H1 (cell line): ENCODE measurements at regions not wholly inside any gene's neighbourhood (a gene's known extent, or its start where the extent isn't known, plus 50 kb on each side); places are given as distances from the start of the nearest gene placed in this dataset.

Source experiments
- CTCF ChIA-PET: fragments of 300-600 bp; sonication (Branson Sonifier 250); formaldehyde crosslinking; loops from one replicate; lab custom pipeline; 2021; ENCODE audit not compliant: partially characterized antibody; lab: Charles Lee
- POLR2A ChIA-PET: fragments of 300-600 bp; sonication (Branson Sonifier 250); formaldehyde crosslinking; loops from one replicate; lab custom pipeline; 2021; ENCODE audit warnings: inconsistent platforms; ENCODE audit not compliant: partially characterized antibody; lab: Charles Lee
- DNase-seq, 2 experiments: peaks; one replicate each; pipeline versions ENCODE4 v3.0.0 to v3.0.0-alpha.2; 2010 to 2022; ENCODE audit warnings: low spot score in 2 of 2, low read depth in 1 of 2, mixed read lengths in 1 of 2
- FAIRE-seq: peaks from 2 replicates; lab custom pipeline; 2011; peaks lifted over from hg19 to GRCh38; lab: Jason Lieb, UNC
- H2AFZ ChIP-seq: 2 replicates; pipeline ENCODE4 v1.8.1; 2012; ENCODE audit warnings: low read length, inconsistent platforms
- H2AK5ac ChIP-seq: 2 replicates; pipeline ENCODE4 v1.6.1; 2013; ENCODE audit warnings: low read depth, low read length
- H2BK120ac ChIP-seq: replicated peaks from 2 replicates; pipeline ENCODE3; 2013; ENCODE audit warnings: low read depth, low read length, inconsistent platforms
- H2BK12ac ChIP-seq: 2 replicates; pipeline ENCODE4 v1.6.1; 2013; ENCODE audit warnings: low read depth, low read length
- H2BK15ac ChIP-seq: 2 replicates; pipeline ENCODE4 v1.6.1; 2013; ENCODE audit warnings: low read length
- H2BK20ac ChIP-seq: 2 replicates; pipeline ENCODE4 v1.6.1; 2013; ENCODE audit warnings: low read length
- H2BK5ac ChIP-seq: 2 replicates; pipeline ENCODE4 v1.6.1; 2013; ENCODE audit warnings: low read depth, low read length
- H3K14ac ChIP-seq: 2 replicates; pipeline ENCODE4 v1.6.1; 2013; ENCODE audit warnings: inconsistent platforms; ENCODE audit not compliant: insufficient read length
- H3K18ac ChIP-seq: 2 replicates; pipeline ENCODE4 v1.6.1; 2013; ENCODE audit warnings: low read length; ENCODE audit errors: extremely low read depth
- H3K23ac ChIP-seq: 2 replicates; pipeline ENCODE4 v1.6.1; 2013; ENCODE audit warnings: inconsistent platforms; ENCODE audit not compliant: insufficient read length
- H3K23me2 ChIP-seq: 2 replicates; pipeline ENCODE4 v1.6.1; 2013; ENCODE audit warnings: low read depth, low read length
- H3K27ac ChIP-seq: 2 replicates; pipeline ENCODE4 v1.6.1; 2011; ENCODE audit warnings: low read depth, low read length, inconsistent platforms
- H3K27me3 ChIP-seq, 4 experiments: replicated peaks in 1 of 4; 1 replicate in 1 of 4; 2 replicates in 3 of 4; pipeline versions ENCODE4 v1.6.1 to v1.8.1; 2011 to 2013; ENCODE audit warnings: low read length in 3 of 4, mild to moderate bottlenecking in 3 of 4, inconsistent platforms in 2 of 4, mixed read lengths in 2 of 4, moderate library complexity in 1 of 4; ENCODE audit not compliant: control insufficient read depth in 3 of 4, insufficient read depth in 3 of 4; ENCODE audit errors: extremely low read depth in 1 of 4
- H3K36me3 ChIP-seq, 4 experiments: 2 replicates each; pipeline versions ENCODE4 v1.6.1 to v1.8.1; 2011 to 2013; ENCODE audit warnings: mild to moderate bottlenecking in 4 of 4, low read length in 3 of 4, moderate library complexity in 2 of 4, control low read depth in 1 of 4, inconsistent platforms in 1 of 4; ENCODE audit not compliant: insufficient read depth in 4 of 4, control insufficient read depth in 2 of 4
- H3K4ac ChIP-seq: replicated peaks from 2 replicates; pipeline ENCODE3; 2013; ENCODE audit warnings: low read length, low read depth, mixed read lengths, inconsistent platforms; ENCODE audit not compliant: insufficient read length
- H3K4me1 ChIP-seq, 4 experiments: replicated peaks in 1 of 4; 1 replicate in 1 of 4; 2 replicates in 3 of 4; pipeline versions ENCODE4 v1.6.1 to v1.8.1; 2011 to 2013; ENCODE audit warnings: low read length in 3 of 4, inconsistent platforms in 2 of 4, mixed read lengths in 1 of 4; ENCODE audit not compliant: insufficient read depth in 4 of 4, control insufficient read depth in 3 of 4
- H3K4me2 ChIP-seq, 2 experiments: 2 replicates each; pipeline versions ENCODE4 v1.6.1 to v1.8.1; 2011 to 2013; ENCODE audit warnings: low read depth in 2 of 2, low read length in 2 of 2, control low read depth in 1 of 2, inconsistent platforms in 1 of 2, mild to moderate bottlenecking in 1 of 2; ENCODE audit not compliant: insufficient read depth in 1 of 2
- H3K4me3 ChIP-seq, 4 experiments: fragments of 200-600, 300-600 bp in 1 of 4; sonication (generic), shearing (Covaris generic), sonication (Bioruptor Twin) in 1 of 4; 2 replicates each; pipeline versions ENCODE4 v1.5.1 to v1.8.1; 2011 to 2016; ENCODE audit warnings: low read length in 4 of 4, low read depth in 3 of 4, control low read depth in 2 of 4, inconsistent platforms in 2 of 4, mild to moderate bottlenecking in 2 of 4, mixed read lengths in 1 of 4, moderate library complexity in 1 of 4; ENCODE audit not compliant: insufficient read depth in 2 of 4; ENCODE audit errors: extremely low read depth in 1 of 4
- H3K56ac ChIP-seq: replicated peaks from 2 replicates; pipeline ENCODE3; 2013; ENCODE audit warnings: low read depth, mild to moderate bottlenecking, mixed read lengths, low read length, inconsistent platforms; ENCODE audit not compliant: insufficient read length
- H3K79me1 ChIP-seq: 2 replicates; pipeline ENCODE4 v1.6.1; 2013; ENCODE audit warnings: low read depth, low read length, control low read depth
- H3K79me2 ChIP-seq, 2 experiments: 2 replicates each; pipeline versions ENCODE4 v1.6.1 to v1.8.1; 2012 to 2013; ENCODE audit warnings: low read length in 2 of 2, mild to moderate bottlenecking in 2 of 2, inconsistent platforms in 1 of 2; ENCODE audit not compliant: insufficient read depth in 2 of 2, control insufficient read depth in 1 of 2
- H3K9ac ChIP-seq, 4 experiments: replicated peaks in 1 of 4; 1 replicate in 1 of 4; 2 replicates in 3 of 4; pipeline versions ENCODE4 v1.6.1 to v1.8.1; 2011 to 2013; ENCODE audit warnings: low read depth in 3 of 4, low read length in 3 of 4, control low read depth in 2 of 4, mild to moderate bottlenecking in 2 of 4, moderate library complexity in 2 of 4, inconsistent platforms in 1 of 4; ENCODE audit errors: extremely low read depth in 1 of 4
- H3K9me3 ChIP-seq, 2 experiments: 2 replicates each; pipeline versions ENCODE4 v1.6.1 to v1.8.1; 2012 to 2013; ENCODE audit warnings: mild to moderate bottlenecking in 2 of 2, moderate library complexity in 2 of 2, control low read depth in 1 of 2, inconsistent platforms in 1 of 2, low read depth in 1 of 2, low read length in 1 of 2, mixed read lengths in 1 of 2; ENCODE audit not compliant: insufficient read depth in 2 of 2
- H4K20me1 ChIP-seq, 2 experiments: replicated peaks in 1 of 2; 2 replicates each; pipeline versions ENCODE3 to v1.8.1; 2011 to 2013; ENCODE audit warnings: inconsistent platforms in 2 of 2, low read length in 2 of 2, mild to moderate bottlenecking in 1 of 2; ENCODE audit not compliant: insufficient read depth in 2 of 2, control insufficient read depth in 1 of 2
- H4K5ac ChIP-seq: 2 replicates; pipeline ENCODE4 v1.6.1; 2013; ENCODE audit warnings: low read length, low read depth, mixed read lengths, inconsistent platforms; ENCODE audit not compliant: insufficient read length
- H4K8ac ChIP-seq: 2 replicates; pipeline ENCODE4 v1.8.0; 2013; ENCODE audit warnings: mild to moderate bottlenecking, moderate library complexity, low read length, inconsistent platforms; ENCODE audit not compliant: insufficient read depth; ENCODE audit errors: extremely low read depth
- H4K91ac ChIP-seq: replicated peaks from 2 replicates; pipeline ENCODE3; 2013; ENCODE audit warnings: low read length, mixed read lengths, inconsistent platforms; ENCODE audit not compliant: insufficient read length
- BACH1 ChIP-seq: IDR thresholded peaks from 2 replicates; pipeline ENCODE4 v1.6.1; 2012; ENCODE audit warnings: low read length, improper control_type of control experiment
- RXRA ChIP-seq: IDR thresholded peaks from 2 replicates; pipeline ENCODE4 v1.6.1; 2011; ENCODE audit warnings: low read depth, mild to moderate bottlenecking, low read length, moderate library complexity; ENCODE audit not compliant: insufficient read depth
- WGBS, 2 experiments: shearing (Covaris generic) in 1 of 2; methylation state at CpG; one replicate each; pipeline versions ENCODE4 v1.1.6 to v1.1.7; 2013 to 2015; ENCODE audit warnings: low lambda C conversion rate in 2 of 2, mixed read lengths in 2 of 2, inconsistent platforms in 1 of 2, low coverage in 1 of 2, missing lambda C conversion rate in 1 of 2; ENCODE audit not compliant: insufficient replicate concordance in 2 of 2, insufficient coverage in 1 of 2, insufficient read length in 1 of 2; ENCODE audit errors: extremely low coverage in 1 of 2, missing lambda C conversion rate in 1 of 2; 5-methylcytosine and 5-hydroxymethylcytosine counted together

- H2BK120ac ChIP-seq: no peak overlapping the region
- no peak overlapping the region for H2BK20ac ChIP-seq
- H3K36me3 ChIP-seq: no peaks in the 10 kb centered on the region
- no peak overlapping the region for H4K91ac ChIP-seq
- no peak overlapping the region for H3K4me3 ChIP-seq
- H4K20me1 ChIP-seq: no peaks in the 10 kb centered on the region
- no peaks in the 10 kb centered on the region for H3K9me3 ChIP-seq
- no peak overlapping the region for H3K4me2 ChIP-seq
- CTCF ChIA-PET: no interaction called here
- H2AFZ ChIP-seq: no peak overlapping the region
- H3K18ac ChIP-seq: no peak overlapping the region
- H3K9ac ChIP-seq: no peak overlapping the region
- no peak overlapping the region for H3K23ac ChIP-seq
- H3K27ac ChIP-seq: no peak overlapping the region
- no peak overlapping the region for H3K14ac ChIP-seq
- H3K56ac ChIP-seq: no peak overlapping the region
- WGBS, 2 experiments: 88% methylated on average over 8 of the region's 8 CpGs; no CpG with 5 or more reads in 1 of the 2 experiments
- H4K5ac ChIP-seq: no peak overlapping the region
- H2AK5ac ChIP-seq: no peak overlapping the region
- no peaks in the 10 kb centered on the region for H3K27me3 ChIP-seq
- H3K79me2 ChIP-seq: no peaks in the 10 kb centered on the region
- H3K23me2 ChIP-seq: peaks cover 1% of the 10 kb centered on the region; the same call in 1 of the 2 replicates
- no peaks in the 10 kb centered on the region for H3K4me1 ChIP-seq
- H4K8ac ChIP-seq: 0 out of 2 replicates have a peak overlapping the region, but pooled peaks have one; percentile 11
- no peaks in the 10 kb centered on the region for H3K79me1 ChIP-seq
- H3K4ac ChIP-seq: no peak overlapping the region
- H2BK5ac ChIP-seq: no peak overlapping the region
- no peak for TF ChIP-seq RXRA
- no peak for TF ChIP-seq BACH1
- FAIRE-seq: no peak
- H2BK15ac ChIP-seq: no peak overlapping the region
- H2BK12ac ChIP-seq: no peak overlapping the region
- no peak for DNase-seq
- POLR2A ChIA-PET: no interaction called here
Observed at GRCh38 chr6:2496291-2496690, 250.9 kb upstream of the GMDS start.
